NCI-H2171 treated with DMSO at 0.1 percent for 48 hours (cell line): ENCODE measurements at regions not wholly inside any gene's neighbourhood (a gene's known extent, or its start where the extent isn't known, plus 50 kb on each side); places are given as distances from the start of the nearest gene placed in this dataset.
A peak's percentile ranks its signal among the peaks of the same experiment; 100 is the strongest.

Source experiments
- DNase-seq: peaks from one replicate; lab custom pipeline; 2025; lab: John Stamatoyannopoulos, UW

DNA sequence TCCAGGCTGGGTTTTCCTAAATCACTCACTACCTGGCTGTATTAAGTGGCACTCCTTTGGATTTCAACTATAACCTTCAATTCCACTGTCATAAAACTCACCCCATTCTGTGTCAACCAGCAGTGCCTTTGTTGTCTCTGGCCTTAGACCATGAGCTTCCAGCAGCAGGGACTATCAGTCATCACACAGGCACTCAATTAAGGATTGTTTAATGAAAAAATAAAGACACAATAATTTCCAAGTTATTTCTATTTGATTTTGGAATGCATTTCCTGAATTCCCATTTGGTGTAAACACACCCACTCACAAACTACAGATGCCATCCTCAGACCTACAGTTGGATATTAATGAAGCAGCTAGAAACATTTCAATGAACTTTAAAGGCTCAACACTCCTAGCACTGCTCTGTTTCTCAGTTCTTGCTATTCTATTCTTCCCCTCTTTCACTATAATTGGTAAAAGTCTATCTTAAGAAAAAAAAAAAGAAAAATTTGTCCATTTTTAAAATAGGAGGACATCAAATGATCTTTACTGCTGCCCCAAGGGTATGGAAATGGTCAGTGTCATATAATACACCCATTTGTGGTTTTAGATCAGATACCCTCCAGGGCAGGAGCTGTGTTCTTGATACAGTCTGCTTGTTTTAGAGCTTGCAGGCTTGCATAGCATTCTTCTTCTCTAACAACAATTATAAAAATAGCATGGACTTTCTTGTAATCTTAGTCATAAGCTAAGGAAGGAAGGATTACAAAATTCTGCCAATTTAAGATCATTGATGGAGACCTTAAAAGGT is 156.4 kb downstream of the PTGER3 start:
- no peak for DNase-seq

DNA sequence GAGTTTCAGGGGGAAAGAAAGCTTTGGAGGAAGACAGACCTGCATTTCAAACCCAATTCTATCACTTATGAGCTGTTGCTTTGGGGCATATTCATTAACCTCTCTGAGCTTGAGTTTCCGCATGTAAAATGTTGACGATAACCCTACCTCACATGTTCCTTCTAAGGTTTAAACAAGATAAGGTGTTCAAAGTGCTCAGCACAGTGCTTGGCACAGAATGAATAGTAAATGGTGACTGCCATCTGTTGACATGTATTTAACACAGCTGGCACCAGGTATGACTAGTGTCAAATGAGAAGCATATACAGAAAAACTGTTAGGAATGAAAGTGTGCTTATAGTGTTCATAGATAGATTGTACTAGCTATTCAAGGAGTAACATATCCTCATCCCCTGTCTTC is 155.5 kb downstream of the PTGER3 start:
- no peak for DNase-seq

- no peak for DNase-seq
These were observed 154.7 kb downstream of the PTGER3 start for GRCh38 chr1:70892930-70893329.

GRCh38 chr1:70893381-70893780 is 154.2 kb downstream of the PTGER3 start:
- DNase-seq: no peak

- DNase-seq: no peak
These were observed 152.1 kb downstream of the PTGER3 start for GRCh38 chr1:70895531-70895930.

DNA sequence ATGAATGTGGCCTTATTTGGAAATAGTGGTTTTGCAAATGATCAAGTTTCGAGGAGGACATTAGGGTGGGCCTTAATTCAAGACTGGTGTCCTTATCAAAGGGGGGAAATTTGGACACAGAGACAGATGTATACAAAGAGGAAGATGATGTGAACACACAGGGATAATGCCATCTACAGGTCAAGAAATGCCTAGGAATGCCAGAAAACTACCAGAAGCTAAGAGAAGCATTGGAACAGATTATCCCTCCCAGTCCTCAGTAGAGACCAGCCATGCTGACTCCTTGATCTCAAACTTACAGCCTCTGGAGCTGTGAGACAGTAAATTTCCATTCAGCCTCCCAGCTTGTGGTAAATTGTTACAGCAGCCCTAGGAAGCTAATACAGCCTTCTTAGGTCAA is 151.4 kb downstream of the PTGER3 start:
- no peak for DNase-seq

DNA sequence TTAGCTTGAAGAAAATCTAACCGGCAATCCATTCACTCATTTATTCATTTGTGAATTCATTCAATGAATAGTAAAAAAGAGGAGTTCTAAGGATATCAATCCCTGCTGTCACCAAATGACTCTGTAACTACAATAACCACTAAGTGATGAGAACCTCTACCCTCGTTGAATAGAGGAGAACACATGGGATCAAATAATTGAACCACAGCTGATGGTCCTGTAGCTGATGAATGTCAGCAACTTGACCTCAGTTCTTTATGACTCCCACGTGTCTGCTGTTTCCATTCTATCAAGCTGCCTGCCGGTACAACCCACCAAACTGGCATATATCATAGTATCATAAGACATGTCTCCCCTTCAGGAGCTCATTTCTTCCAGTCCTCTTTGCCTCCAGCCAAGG is 150.3 kb downstream of the PTGER3 start:
- DNase-seq: no peak

- no peak for DNase-seq
These were observed 147.9 kb downstream of the PTGER3 start for GRCh38 chr1:70899735-70900134.

GRCh38 chr1:70902211-70902610 is 145.4 kb downstream of the PTGER3 start:
- no peak for DNase-seq

- DNase-seq: no peak
These were observed 140.8 kb downstream of the PTGER3 start for GRCh38 chr1:70906800-70907199.

- peak; percentile 11 for DNase-seq
These were observed 139.9 kb downstream of the PTGER3 start for GRCh38 chr1:70907563-70908310.

DNA sequence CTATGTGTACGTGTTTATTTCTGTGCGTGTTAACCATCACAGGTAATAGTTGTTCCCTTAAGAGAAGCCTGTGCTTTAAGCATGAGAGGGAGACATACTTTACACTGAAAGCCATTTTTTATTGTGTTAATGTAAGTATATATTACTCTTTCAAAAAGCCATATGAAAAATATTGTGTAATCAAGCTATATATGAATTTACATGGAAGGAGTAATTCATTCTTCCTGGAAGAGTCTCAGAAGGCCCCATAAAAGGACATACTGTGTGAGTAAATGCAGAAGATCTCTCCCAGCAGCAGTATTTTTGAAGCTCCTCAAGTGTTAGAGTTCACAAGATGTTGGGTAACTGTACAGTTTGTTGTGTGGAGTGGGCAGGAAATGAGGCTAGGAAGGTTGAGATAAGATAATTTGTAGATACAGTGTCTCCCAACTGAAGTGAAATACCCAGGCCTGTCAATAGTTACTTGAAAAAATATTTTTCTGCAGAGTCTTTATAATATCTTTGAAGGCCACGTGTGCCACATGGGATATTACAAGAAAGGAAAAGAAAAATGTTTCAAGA is 138.3 kb downstream of the PTGER3 start:
- DNase-seq: no peak

DNA sequence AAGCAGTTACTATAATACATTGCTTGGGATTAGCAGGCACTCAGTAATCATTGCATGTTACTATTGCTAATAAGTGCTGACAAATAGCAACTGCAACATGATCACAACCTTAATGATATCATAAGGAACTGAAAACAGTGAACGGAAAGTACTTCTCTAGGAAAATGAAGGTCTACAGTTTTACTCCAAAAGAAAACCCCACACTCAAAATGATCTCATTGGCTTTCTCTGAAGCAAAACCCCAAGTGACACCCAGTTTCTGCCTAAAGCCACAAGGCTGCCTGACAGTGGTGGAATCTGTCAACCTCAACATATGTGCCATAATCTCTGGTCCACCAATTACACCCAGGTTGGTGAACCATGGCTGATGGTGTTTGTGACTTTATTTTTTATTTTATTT is 137.6 kb downstream of the PTGER3 start:
- DNase-seq: no peak

GRCh38 chr1:70911861-70912260 is 135.8 kb downstream of the PTGER3 start:
- DNase-seq: no peak

DNA sequence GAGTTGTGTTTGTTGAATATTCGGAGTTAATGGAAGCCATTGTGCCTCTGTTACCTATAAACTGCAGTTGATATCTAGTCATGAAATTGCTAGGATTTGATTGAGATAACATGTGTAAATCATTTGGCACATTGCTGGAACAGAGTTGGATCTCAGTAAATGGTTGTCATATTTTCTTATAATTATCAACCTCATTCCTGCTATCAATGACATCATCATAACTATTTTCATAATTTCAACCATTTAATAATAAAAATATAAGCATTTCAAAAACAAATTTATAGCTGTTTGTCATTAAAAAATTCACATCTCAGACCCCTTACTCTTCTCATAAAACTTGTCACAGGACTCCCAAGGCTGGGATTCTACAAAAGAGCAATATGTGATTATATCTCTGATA is 133.4 kb downstream of the PTGER3 start:
- no peak for DNase-seq

GRCh38 chr1:70915258-70916033 is 132.2 kb downstream of the PTGER3 start:
- DNase-seq: no peak

DNA sequence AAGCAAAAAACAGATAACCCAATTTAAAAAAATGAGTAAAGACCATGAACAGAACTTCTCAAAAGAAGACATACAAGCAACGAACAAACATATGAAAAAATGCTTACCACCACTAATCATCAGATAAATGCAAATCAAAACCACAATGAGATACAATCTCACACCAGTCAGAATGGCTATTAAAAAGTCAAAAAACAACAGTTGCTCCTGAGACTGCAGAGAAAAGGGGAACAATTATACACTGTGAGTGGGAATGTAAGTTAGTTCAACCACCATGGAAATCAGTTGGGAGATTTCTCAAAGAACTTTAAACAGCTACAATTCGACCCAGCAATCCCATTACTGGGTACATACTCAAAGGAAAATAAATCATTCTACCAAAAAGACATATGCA is 131.6 kb downstream of the PTGER3 start:
- DNase-seq: no peak

- no peak for DNase-seq
These were observed 127.8 kb downstream of the PTGER3 start for GRCh38 chr1:70919706-70920323.
